Skeletal muscle satellite cell (primary cell): ENCODE measurements at regions not wholly inside any gene's neighbourhood (a gene's known extent, or its start where the extent isn't known, plus 50 kb on each side); places are given as distances from the start of the nearest gene placed in this dataset.

Experiments used
- H3K27me3 ChIP-seq: 2 replicates; pipeline ENCODE4 v1.7.0; 2013; ENCODE audit warnings: low read length; ENCODE audit not compliant: control insufficient read depth, insufficient read depth
- H3K36me3 ChIP-seq: 2 replicates; pipeline ENCODE4 v1.7.0; 2013; ENCODE audit warnings: mild to moderate bottlenecking, control low read depth, low read length; ENCODE audit not compliant: insufficient read depth
- H3K4me1 ChIP-seq: 2 replicates; pipeline ENCODE4 v1.7.0; 2013; ENCODE audit warnings: low read length; ENCODE audit not compliant: control insufficient read depth, insufficient read depth
- H3K4me2 ChIP-seq: 2 replicates; pipeline ENCODE4 v1.7.0; 2013; ENCODE audit warnings: mild to moderate bottlenecking, low read length
- H3K4me3 ChIP-seq: 2 replicates; pipeline ENCODE4 v1.7.0; 2013; ENCODE audit warnings: low read length
- H3K9ac ChIP-seq: 2 replicates; pipeline ENCODE4 v1.7.0; 2013; ENCODE audit warnings: mild to moderate bottlenecking, low read depth, low read length, moderate library complexity
- H3K9me3 ChIP-seq: replicated peaks from 2 replicates; pipeline ENCODE4 v1.7.0; 2013; ENCODE audit warnings: mild to moderate bottlenecking, control low read depth, low read length

DNA sequence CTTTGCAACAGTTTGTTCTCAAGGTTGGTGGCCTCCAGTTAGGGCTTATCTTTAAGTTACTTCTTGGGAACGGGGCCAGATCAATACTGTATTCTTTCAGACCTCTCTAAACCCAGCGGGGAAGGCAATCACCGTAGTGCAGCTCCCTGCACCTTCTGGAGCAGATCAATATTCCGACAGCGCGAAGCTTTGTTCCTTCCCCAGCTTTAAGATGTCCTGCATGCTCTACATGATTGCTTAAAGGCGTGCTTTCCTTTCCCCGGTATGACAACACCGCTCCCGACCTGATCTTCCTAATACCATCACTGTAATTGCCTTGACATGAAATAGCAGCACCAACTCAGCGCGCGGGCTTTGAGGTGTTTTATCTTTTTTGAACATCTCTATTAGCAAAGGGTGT, 755.2 kb downstream of the NR2F2 start:
- Histone ChIP-seq H3K36me3 (no peaks in the 10 kb centered on the region), H3K9ac (no peak overlapping the region), H3K4me2 (no peak overlapping the region), H3K4me3 (no peak overlapping the region), H3K4me1 (no peaks in the 10 kb centered on the region), H3K27me3 (no peaks in the 10 kb centered on the region), H3K9me3 (peaks cover 4% of the 10 kb centered on the region)

DNA sequence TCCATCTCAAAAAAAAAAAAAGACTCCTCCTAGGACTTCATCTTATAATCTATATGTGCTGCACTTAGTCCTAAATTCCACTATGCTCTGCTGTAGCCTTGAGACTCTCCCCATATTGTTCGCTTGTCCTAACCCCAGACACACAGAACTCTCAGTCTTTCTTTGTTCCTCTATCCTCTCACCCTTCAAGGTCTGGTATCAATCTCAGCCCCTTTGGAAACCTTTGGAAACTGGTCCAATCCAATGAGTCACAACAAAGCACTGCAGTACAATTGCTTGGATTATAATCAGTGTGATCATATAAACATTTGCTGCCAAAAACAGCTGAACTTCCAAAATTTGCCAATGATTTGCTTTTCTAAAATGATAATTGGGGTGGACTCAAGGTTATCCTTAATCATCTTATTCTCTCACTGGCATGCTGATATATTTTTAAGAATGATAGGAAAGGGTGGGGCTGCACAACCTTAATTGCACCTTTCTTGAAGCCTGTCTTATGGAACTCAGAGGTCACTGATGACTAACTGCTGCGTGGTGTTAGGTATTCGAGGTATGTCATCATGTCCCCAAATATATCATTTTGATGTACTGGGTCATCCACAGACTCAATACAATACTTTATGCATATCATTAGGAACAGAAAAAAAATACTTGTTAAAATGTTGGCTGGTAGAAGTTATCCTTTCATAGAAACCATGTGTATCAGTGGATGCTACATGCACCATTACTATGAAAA, 756.7 kb downstream of the NR2F2 start:
- no peak overlapping the region for H3K9ac ChIP-seq
- no peaks in the 10 kb centered on the region for H3K4me1 ChIP-seq
- no peak overlapping the region for H3K4me3 ChIP-seq
- H3K36me3 ChIP-seq: no peaks in the 10 kb centered on the region
- peaks cover 8% of the 10 kb centered on the region for H3K9me3 ChIP-seq
- H3K27me3 ChIP-seq: no peaks in the 10 kb centered on the region
- no peak overlapping the region for H3K4me2 ChIP-seq

DNA sequence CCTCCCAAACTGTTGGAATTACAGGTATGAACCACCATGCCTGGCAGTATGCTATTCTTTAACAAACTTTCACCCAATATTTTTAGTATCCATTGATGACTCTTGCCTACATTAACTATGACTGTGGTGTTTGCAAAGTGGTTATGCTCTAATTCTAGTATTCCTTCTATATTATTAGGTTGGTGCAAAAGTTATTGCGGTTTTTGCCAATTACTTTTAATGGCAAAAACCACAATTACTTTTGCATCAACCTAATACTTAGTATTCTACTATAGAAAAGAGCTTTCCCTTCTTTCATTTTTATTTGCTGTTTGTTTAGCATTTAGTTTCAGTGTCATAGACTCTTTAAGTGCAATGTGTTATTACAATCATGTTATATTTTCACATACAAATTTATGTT, 760.6 kb downstream of the NR2F2 start:
- Histone ChIP-seq H3K9ac (no peak overlapping the region), H3K4me3 (no peak overlapping the region), H3K4me1 (no peaks in the 10 kb centered on the region), H3K36me3 (no peaks in the 10 kb centered on the region), H3K27me3 (no peaks in the 10 kb centered on the region), H3K9me3 (peaks cover 4% of the 10 kb centered on the region), H3K4me2 (no peak overlapping the region)

DNA sequence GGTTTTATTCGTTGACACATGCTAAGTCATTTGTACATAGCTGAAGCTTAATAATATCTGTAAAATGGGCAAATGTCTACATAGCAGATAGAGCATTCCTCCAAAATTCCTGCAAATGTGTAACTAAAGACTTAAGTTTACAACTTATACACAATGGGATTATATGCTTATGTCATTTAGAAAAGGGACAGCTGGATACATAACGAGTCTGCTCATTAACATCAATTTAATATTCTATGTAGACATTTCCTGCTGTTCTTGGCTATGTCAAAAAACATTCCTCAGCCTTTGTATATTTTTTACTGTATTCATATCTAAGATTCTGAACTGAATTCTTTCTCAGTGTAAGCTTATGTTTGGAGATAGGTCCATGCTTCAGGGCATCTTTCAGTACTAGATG, 762.2 kb downstream of the NR2F2 start:
- Histone ChIP-seq H3K4me3 (no peak overlapping the region), H3K4me2 (no peak overlapping the region)

DNA sequence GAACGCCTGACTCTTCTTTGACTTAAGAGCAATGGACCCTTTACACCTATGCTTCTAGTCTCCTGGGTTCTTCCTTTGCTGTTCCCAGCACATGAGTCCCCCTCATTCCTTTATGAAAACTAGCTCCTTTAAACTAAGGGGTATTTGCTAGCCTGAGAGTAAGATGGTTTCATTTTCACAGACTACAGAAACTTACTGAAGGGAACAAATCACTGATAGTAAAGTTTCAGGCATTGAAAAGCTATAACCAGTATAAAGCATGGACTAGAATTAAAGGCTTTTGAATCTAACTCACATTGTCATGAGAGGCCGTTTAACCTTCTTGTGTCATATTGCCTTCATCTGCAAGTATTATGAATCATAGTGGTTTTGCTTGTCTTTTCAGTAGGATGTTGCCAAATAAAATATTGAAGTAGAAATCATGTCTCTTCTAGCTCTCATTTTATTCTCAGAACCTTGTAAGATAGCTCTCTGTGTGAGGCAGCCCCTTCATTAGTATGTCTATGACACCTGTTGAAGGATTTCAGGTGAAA, 765.9 kb downstream of the NR2F2 start:
- Histone ChIP-seq H3K36me3 (no peaks in the 10 kb centered on the region), H3K9me3 (peaks cover 4% of the 10 kb centered on the region), H3K4me3 (no peak overlapping the region), H3K4me1 (no peaks in the 10 kb centered on the region), H3K9ac (no peak overlapping the region), H3K27me3 (no peaks in the 10 kb centered on the region), H3K4me2 (no peak overlapping the region)

More for the DNA sequence above, 762.2 kb downstream of the NR2F2 start:
- H3K4me1 ChIP-seq: no peaks in the 10 kb centered on the region
- H3K36me3 ChIP-seq: no peaks in the 10 kb centered on the region
- H3K9me3 ChIP-seq: peaks cover 4% of the 10 kb centered on the region
- no peaks in the 10 kb centered on the region for H3K27me3 ChIP-seq
- H3K9ac ChIP-seq: no peak overlapping the region

DNA sequence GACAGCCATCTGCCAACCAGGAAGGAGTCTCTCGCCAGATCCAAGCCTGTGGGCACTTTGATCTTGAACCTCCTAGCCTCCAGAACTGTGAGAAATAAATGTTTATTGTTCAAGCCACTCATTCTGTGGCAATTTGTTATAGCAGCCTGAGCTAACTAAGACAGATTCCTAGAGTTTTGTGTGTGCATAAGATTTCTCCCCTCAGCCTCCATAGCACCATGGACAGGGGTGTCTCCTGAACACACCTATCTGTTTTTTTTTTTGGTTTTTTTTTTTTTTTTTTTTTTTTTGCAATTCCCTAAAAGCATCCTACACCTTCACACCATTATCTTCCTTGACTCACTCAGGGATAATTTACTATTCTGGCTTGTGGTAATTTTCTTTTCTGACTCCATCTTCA, 768.5 kb downstream of the NR2F2 start:
- Histone ChIP-seq H3K4me3 (no peak overlapping the region), H3K9ac (no peak overlapping the region), H3K4me1 (no peaks in the 10 kb centered on the region), H3K36me3 (no peaks in the 10 kb centered on the region), H3K4me2 (no peak overlapping the region), H3K9me3 (peaks cover 3% of the 10 kb centered on the region), H3K27me3 (no peaks in the 10 kb centered on the region)

DNA sequence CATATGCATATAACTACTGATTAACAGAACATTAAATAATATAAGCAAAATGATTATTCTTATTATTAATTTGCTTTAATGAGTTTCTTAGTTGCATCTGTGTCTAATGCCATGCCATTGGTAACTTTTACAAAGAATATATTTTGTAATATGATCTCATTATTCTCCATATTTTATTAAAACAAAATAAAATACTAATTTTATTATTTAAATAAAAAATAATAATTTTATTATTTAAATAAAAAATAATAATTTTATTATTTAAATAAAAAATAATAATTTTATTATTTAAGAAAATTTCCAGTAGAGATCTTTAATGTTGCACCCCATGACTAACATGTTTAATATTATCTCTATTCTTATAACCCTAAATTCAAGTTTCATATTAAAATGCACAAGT, 771.1 kb downstream of the NR2F2 start:
- H3K9ac ChIP-seq: no peak overlapping the region
- H3K36me3 ChIP-seq: no peaks in the 10 kb centered on the region
- no peaks in the 10 kb centered on the region for H3K27me3 ChIP-seq
- no peak overlapping the region for H3K4me3 ChIP-seq
- H3K9me3 ChIP-seq: peaks cover 11% of the 10 kb centered on the region
- H3K4me2 ChIP-seq: no peak overlapping the region
- no peaks in the 10 kb centered on the region for H3K4me1 ChIP-seq

DNA sequence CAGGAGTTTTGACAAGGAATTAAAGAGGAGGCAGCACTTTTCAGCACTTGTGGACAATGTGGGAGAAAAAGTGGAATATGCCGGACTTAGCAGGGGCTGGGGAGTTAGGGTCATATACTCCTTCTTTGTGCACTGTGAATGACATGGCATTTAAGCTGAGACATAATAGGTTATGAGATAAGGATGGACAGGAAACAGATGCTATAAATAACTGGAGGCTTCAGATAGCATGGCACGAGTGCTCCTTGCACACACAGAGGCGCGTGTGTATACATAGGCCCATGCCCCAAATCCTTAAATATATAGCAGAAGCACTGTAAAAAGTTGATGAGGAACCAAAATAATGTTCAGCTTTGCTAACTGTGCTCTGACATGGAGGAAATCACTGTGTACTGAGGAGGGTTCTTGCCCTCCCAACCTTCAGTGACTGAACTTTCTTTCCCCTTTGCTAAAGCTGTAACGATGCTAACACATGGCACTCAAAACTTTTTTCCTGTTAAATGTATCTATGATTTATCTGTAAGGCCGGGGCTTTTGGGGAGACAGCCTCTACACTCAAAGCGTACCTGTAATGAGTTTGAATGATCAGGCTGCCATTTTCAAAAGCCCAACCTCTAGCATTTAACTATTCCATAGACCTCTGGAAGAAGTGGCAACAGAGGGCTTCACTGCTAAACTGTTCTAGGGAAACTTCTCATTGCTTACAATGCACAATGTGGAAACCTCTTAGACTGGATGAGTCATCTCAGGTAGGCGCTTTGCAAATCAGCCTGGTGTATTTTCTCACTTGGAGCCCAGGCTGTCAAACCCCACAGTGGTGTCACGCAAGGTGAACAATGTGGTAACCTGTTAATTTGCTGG, 784.6 kb downstream of the NR2F2 start:
- Histone ChIP-seq H3K36me3 (no peaks in the 10 kb centered on the region), H3K9ac (no peak overlapping the region), H3K27me3 (no peaks in the 10 kb centered on the region), H3K4me2 (no peak overlapping the region), H3K4me3 (no peak overlapping the region), H3K9me3 (no peaks in the 10 kb centered on the region), H3K4me1 (no peaks in the 10 kb centered on the region)

DNA sequence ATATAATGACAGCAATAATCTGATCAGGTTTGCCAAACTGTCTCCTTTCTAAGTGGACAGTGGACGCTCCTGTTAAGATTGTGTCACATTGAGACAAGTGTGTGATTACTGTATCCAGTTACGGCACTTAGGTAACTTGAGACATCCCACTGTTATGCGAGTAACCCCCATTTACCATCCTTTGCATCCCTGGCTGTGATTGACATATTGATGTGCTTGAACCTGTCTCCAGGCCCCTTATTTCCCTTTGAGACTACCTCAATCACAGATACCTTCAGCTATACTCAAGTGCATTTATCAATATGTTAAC, 785.2 kb downstream of the NR2F2 start:
- no peak overlapping the region for H3K4me3 ChIP-seq

DNA sequence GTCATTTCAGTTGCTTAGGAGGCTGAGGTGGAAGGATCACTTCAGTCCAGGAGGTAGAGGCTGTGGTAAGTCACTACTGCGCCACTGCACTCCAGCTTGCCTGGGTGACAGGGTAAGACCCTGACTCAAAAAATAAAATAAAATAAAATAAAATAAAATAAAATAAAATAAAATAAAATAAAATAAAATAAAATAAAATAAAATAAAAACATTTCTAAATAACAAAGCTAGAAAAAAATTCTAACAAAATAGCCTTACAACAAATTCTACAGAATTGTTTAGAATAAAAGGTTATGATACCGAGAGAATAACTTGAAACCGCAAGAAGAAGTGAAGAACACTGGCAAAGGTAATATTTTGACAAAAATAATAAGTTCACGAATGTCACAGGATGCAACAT, 794.3 kb downstream of the NR2F2 start:
- Histone ChIP-seq H3K4me1 (no peaks in the 10 kb centered on the region), H3K27me3 (no peaks in the 10 kb centered on the region), H3K4me2 (no peak overlapping the region), H3K9me3 (no peaks in the 10 kb centered on the region), H3K36me3 (no peaks in the 10 kb centered on the region), H3K9ac (no peak overlapping the region), H3K4me3 (no peak overlapping the region)

More for the DNA sequence above, 785.2 kb downstream of the NR2F2 start:
- Histone ChIP-seq H3K9ac (no peak overlapping the region), H3K9me3 (no peaks in the 10 kb centered on the region), H3K36me3 (no peaks in the 10 kb centered on the region), H3K27me3 (no peaks in the 10 kb centered on the region), H3K4me1 (no peaks in the 10 kb centered on the region), H3K4me2 (no peak overlapping the region)

DNA sequence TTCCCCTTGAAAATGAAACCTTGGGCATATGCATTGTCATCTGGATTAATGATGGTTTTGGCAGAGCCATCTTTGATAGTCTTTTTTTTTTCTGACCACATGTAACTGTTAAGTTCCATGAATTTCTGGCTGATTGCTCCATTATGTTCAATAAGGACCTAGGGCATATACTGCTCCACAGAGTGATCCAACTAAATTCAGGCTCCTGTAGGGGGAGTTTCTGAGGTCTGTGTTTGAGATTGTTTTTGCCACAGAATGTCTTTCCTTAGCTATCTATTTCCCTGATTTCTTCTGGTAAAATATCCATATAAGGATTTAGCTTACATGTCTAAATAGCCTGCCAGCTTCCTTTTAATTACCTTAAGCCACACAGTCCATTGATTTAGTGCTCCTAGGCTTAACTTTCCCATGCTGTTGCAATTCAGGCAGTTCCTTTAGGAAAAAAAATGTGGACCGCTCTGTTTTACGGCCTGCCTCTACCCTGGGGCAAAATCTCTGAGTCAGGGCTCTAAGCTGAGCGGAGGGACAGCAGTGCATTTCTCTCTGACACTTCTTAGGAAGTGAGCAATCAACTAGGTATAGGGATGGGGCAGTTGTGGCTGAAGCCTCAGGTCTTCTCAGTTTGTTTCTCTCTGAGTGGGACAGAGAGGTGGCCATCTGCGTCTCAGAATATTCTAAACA, 796.2 kb downstream of the NR2F2 start:
- H3K36me3 ChIP-seq: no peaks in the 10 kb centered on the region

More for the DNA sequence above, 796.2 kb downstream of the NR2F2 start:
- H3K9me3 ChIP-seq: no peaks in the 10 kb centered on the region
- no peaks in the 10 kb centered on the region for H3K4me1 ChIP-seq
- H3K27me3 ChIP-seq: no peaks in the 10 kb centered on the region
- no peak overlapping the region for H3K9ac ChIP-seq
- no peak overlapping the region for H3K4me2 ChIP-seq
- H3K4me3 ChIP-seq: no peak overlapping the region
